Left cardiac atrium (tissue), 4 donors: ENCODE measurements at regions not wholly inside any gene's neighbourhood (a gene's known extent, or its start where the extent isn't known, plus 50 kb on each side); places are given as distances from the start of the nearest gene placed in this dataset.
A peak's percentile ranks its signal among the peaks of the same experiment; 100 is the strongest.
"Not testable (repeated sequence)": the region's sequence is repeated elsewhere in the genome, so short reads cannot be mapped to it uniquely, and the experiment has no call there.

Source experiments
- ATAC-seq, 2 donors: fragments of 200-7000 bp; cut with Tn5 transposase; one replicate each; pipeline ENCODE4 v1.9.1; 2020; ENCODE audit warnings: mild to moderate bottlenecking in 2 of 2, moderate library complexity in 2 of 2
- DNase-seq: peaks from one replicate; pipeline ENCODE4 v3.0.0-alpha.2; 2020
- intact Hi-C, 2 donors: fragments of 100-400 bp; cut with DNase I; formaldehyde crosslinking; loops; one replicate each; pipeline versions ENCODE4 v1.14.1 to v1.15.1; 2022 to 2023
- donor health status: DM: no; HTN: yes; CAD: no.
- donor health status: DM: no; HTN: yes; CAD: no; lungs with severe emphysema.
- donor health status: DM: yes; HTN: yes; CAD: no.
- donor health status: Dilated cardiomyopathy.

DNA sequence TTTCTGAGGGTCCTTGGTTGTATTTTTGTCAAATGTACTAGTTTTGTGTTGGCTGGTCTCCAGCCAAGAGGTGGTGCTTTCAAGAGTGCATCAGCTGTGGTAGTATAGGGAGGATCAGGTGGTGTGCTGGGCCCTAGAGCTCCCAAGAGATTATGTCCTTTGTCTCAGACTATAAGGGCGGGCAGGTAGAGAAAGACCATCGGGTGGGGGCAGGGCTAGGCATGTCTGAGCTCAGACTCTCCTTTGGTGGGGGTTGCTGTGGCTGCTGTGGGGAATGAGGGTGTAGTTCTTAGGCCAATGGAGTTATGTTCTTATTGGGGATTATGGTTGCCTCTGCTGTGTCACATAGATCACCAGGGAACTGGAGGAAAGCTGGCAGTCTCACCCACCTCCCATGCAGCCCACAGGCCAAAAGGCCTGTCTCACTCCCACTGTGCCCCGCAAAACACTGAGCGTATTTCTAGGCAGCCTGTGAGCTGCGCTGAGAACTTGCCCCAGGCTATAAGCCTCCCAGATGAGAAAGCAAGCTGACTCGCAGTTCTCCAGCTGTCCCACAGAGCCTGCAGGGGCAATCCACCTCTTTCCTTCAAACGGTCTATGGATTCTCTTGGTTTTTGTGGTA, 1066.7 kb downstream of the GRM8 start:
- DNase-seq = no peak
- ATAC-seq = no peak
- intact Hi-C loops = no loop called here

DNA sequence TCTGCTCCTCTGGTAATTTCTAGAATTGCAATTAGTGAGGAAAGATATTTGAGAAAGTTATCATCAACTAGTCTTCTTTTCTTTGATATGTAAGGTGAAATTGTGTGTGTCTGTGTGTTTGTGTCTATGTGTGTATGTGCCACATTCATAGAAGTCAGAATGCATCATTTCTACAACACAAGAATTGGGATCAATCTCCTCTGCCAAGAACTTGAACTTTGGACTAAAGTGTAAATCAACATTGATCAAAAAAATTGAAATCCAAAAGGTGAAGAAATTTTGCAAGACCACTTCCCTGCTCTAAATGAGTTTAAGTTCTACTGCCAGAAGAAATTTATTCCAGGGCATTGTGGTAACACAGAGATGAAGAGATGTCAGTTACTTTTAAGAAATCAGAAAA, 1072.8 kb downstream of the GRM8 start:
- DNase-seq (no peak), ATAC-seq (no peak)
- intact Hi-C loops = no loop called here

DNA sequence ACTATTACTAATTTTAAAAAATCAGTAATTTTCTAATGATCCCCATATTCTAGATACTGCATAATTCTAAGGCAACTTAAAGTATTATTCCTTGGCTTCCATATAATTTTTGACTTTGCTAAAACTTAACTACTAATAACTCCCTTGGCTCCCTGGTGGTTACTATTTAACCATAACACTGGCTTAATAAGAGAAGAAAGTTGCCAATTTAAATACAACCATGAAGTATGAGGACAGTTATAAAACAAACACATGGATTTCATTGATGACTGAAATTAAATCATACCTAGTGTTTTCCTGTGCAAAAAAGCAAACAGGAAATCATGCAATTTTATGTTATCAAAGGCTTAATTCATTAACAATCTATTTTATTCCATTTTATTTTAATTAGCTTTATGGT, 1073.9 kb downstream of the GRM8 start:
- ATAC-seq (no peak), DNase-seq (no peak)
- intact Hi-C loops = no loop called here

DNA sequence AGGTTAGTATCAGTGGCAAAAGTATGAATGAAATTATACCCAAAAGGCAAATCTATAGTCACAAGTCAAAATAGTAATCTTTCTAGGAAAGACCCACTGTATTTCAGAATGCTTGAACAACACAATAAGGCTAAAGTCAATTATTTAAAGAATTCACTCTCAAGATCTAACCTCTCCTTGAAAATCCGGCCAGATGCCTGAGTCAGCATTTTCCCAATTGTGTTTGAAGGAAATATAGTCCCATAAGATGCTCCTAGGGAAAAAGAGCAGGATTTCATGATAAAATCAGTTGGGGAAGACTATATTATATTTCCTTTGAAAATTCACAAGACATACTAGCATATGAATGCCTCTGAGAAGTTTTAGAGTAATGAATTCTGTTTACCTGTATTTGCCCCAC, 1075.0 kb downstream of the GRM8 start:
- intact Hi-C loops = no loop called here
- no peak for ATAC-seq

DNA sequence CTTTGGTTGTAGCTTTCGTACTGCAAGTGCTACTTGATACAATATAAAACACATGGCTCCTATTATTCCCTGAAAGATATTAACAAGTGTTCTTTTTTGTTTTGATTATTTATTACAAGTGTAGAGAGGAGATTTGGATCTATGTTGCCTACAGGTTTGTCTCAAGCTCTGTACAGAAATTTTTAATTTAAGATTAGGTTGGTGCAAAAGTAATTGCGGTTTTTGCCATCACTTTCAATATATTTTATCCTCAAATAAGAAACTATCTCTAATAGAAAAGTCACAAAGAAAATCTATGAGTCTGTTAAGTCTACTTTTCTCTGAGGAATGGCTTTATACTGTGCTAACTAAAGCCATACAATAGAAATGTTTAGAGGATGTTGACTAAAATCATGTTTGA, 1086.1 kb downstream of the GRM8 start:
- ATAC-seq = no peak
- no peak for DNase-seq
- intact Hi-C loops = no loop called here

More for the DNA sequence above, 1075.0 kb downstream of the GRM8 start:
- no peak for DNase-seq

DNA sequence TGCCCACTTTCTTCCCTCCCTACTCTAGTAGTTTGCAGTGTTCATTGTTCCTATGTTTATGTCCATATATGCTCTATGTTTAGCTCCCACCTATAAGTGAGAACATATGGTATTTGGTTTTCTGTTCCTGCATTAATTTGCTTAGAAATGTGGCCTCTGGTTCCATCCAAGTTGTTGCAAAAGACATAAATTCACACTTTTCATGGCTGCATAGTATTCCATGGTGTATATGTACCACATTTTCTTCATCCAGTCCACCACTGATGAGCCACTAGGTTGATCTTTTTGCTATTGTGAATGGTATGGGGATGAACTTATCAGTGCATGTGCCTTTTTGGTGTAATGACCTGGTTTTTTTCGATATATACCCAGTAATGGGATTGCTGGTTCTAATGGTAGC, 1089.1 kb downstream of the GRM8 start:
- no peak for ATAC-seq
- no peak for DNase-seq
- intact Hi-C loops = no loop called here

DNA sequence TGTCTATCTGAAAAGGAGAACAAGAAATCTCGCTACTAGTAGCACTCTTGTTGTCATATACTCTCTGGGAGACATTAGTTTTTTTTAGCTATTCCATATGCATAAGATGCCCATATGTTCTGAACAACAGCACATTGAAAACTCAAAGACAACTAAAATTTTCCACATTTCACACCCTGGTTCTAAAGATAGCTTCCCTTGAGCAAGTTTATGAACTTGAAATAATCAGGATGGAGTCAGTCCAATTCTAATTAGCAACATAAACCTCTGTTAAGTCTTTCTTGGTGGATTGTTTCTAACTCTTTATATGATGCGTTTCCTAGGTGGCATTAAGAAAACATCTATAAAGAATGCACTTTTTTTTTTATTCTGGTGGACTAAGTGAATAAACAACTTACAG, 1095.3 kb downstream of the GRM8 start:
- ATAC-seq (no peak), DNase-seq (no peak)
- intact Hi-C loops = no loop called here

GRCh38 chr7:126150278-126150958, 1102.3 kb downstream of the GRM8 start:
- DNase-seq = no peak
- no peak for ATAC-seq
- intact Hi-C loops = no loop called here

GRCh38 chr7:126140858-126141466, 1111.8 kb downstream of the GRM8 start:
- no peak for DNase-seq
- ATAC-seq = peak in 1 of 2 donors; percentile 55
- intact Hi-C loops = no loop called here

DNA sequence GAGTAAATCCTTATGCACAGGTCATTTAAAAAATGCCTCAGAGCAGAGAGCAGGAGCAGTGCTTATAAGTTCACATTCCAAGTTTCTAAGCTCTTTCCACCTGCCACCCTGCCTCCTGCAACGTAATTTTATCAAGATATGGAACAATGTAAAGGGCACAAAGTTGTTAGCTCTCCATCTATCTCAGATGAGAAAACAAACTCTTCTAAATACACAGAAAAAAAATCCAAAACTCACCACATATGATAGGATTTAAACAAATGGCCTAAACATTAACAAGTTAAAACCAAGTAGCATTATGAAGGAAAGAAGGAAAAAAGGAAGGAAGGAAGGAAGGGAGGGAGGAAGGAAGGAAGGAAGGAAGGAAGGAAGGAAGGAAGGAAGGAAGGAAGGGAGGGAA, 1132.8 kb downstream of the GRM8 start:
- intact Hi-C loops = no loop called here
- no peak for ATAC-seq

DNA sequence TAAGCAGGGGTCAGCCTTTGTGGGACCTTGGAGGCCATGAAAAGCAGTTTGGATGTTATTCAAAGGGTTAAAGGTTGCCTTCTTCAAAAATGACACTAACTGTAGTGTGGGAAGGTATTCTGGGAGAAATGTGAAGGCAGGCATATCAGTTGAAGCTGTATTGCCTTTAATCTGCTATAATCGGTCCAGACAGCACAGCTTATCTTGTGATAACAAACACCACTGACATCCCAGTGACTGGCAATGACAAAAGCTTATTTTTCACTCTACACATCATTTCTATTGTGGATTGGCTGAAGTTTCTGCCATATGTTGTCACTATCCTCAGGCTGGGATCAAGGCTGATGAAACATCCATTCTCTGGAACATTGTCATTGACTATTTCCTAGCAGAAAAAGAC, 1149.2 kb downstream of the GRM8 start:
- ATAC-seq (no peak), DNase-seq (no peak)
- intact Hi-C loops = no loop called here

More for the DNA sequence above, 1132.8 kb downstream of the GRM8 start:
- DNase-seq = no peak

DNA sequence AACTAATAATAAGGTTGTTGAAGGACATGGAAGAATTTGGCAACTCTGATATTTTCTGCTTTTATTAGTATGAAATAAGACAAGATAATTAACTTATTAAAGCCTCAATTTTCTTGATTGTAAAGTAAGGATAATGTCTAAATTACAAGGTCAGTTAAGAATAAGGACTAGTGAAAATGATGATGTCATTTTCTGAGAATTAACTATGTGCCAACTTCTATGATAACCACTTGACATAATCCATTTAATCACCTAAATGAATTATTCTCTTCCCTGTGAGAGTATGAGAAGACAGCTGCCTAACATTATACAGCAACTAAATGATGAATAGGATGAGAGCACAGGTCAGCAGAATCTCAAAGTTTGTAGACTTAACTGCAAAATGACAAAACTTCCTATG, 1153.4 kb upstream of the POT1 start:
- intact Hi-C loops = no loop called here

GRCh38 chr7:126079581-126079980, 1150.0 kb upstream of the POT1 start:
- intact Hi-C loops = no loop called here
- no peak for ATAC-seq
- no peak for DNase-seq

More for the DNA sequence above, 1153.4 kb upstream of the POT1 start:
- DNase-seq = no peak
- no peak for ATAC-seq

GRCh38 chr7:126079151-126079550, 1149.5 kb upstream of the POT1 start:
- ATAC-seq (no peak), DNase-seq (no peak)
- intact Hi-C loops = no loop called here

- no peak for ATAC-seq
- no peak for DNase-seq
- intact Hi-C loops = no loop called here
Measured at GRCh38 chr7:126065766-126066165, 1136.1 kb upstream of the POT1 start.

DNA sequence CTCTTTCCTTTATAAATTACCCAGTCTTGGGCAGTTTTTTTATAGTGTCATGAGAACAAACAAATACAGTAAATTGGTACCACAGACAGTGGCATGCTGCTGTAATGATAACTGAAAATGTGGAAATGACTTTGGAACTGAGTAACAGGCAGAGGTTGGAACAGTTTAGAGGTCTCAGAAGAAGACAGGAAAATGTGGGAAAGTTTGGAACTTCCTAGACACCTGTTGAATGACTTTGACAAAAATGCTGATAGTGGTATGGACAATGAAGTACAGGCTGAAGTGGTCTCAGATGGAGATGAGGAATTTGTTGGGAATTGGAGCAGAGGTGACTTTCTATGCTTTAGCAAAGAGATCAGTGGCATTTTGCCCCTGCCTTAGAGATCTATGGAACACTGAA, 1128.4 kb upstream of the POT1 start:
- ATAC-seq (no peak), DNase-seq (no peak)
- intact Hi-C loops = no loop called here

DNA sequence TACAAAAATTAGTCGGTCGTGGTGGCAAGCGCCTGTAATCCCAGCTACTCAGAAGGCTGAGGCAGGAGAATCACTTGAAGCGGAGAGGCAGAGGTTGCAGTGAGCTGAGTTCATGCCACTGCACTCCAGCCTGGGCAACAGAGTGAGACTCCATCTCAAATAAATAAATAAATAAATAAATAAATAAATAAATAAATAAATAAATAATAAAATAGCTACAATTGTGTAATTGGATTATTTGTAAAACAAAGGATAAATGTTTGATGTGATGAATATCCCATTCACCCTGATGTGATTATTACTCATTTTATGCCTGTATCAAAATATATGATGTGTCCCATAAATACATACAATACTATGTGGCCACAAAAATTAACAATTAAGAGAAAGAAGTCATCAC, 1127.0 kb upstream of the POT1 start:
- DNase-seq, intact Hi-C loops, ATAC-seq: not testable (repeated sequence)

DNA sequence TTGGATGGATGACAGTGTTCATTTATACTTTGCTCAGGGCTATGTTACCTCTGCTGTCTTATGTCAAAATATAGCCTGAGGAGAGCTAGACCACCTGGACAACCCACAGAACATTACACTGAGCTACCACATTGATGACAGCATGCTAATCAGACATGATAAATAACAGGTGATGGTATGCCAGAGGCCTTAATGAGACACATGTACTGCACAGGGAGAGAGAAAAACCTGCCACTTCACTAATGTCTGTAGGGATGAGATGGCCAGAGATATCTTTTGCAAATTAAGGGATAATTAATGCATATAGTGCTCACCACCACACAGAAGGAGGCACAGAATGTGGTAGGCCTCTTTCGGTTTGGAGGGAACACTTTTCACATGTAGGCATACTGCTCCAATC, 1122.6 kb upstream of the POT1 start:
- DNase-seq (no peak), ATAC-seq (no peak)
- intact Hi-C loops = no loop called here

- intact Hi-C loops = no loop called here
- ATAC-seq (no peak), DNase-seq (no peak)
Measured at GRCh38 chr7:126044662-126045061, 1115.0 kb upstream of the POT1 start.

GRCh38 chr7:126041472-126041871, 1111.8 kb upstream of the POT1 start:
- ATAC-seq (no peak), DNase-seq (no peak)
- intact Hi-C loops = no loop called here
